ENCODE measurements at regions not wholly inside any gene's neighbourhood (a gene's known extent, or its start where the extent isn't known, plus 50 kb on each side); places are given as distances from the start of the nearest gene placed in this dataset.

DNA sequence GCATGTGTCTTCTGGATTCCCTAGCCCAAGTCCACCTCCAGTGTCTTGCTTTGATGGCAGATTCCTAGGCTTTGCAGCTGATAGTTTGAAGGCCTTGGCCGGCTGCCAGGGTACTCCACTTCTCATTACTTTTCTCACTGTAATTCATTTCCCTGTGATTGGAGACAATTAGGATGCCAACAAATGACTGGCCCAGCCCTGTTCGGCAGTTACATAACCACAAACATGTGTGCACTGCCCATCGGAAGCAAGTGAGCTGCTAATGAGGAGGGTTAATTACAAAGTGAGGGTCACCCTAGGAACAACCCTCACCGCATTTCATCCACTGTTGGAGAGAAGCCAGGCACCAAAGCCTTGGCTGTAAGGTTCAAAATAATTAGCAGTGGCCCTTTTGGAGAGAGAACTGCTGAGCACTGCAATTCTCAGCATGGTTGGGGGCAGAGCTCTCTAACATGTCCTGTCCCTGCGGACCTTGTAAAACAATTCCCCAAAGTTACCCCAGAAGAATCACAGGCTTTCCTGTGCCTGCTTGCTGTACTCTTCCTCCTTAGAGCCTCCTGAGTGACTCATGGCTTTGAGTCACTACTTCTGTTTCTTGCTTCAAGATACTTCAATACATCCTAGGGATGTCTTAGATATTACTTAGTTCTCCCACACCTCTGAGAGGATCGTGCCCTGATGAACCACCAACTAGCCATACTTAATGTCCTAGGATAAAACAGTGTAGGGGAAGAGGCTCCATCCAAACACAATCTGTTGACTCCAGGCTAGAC is 109.7 kb upstream of the GALNT18 start:
- Histone ChIP-seq H3K27ac (no peak overlapping the region), H3K9me3 (no peaks in the 10 kb centered on the region), H3K27me3 (no peaks in the 10 kb centered on the region), H3K36me3 (no peaks in the 10 kb centered on the region), H3K4me3 (no peak overlapping the region), H3K4me1 (no peaks in the 10 kb centered on the region)
- intact Hi-C loops (cut with DNase I; ENCODE audit: low total_unique reads), result no loop called here
- TF ChIP-seq, protein P1, sequence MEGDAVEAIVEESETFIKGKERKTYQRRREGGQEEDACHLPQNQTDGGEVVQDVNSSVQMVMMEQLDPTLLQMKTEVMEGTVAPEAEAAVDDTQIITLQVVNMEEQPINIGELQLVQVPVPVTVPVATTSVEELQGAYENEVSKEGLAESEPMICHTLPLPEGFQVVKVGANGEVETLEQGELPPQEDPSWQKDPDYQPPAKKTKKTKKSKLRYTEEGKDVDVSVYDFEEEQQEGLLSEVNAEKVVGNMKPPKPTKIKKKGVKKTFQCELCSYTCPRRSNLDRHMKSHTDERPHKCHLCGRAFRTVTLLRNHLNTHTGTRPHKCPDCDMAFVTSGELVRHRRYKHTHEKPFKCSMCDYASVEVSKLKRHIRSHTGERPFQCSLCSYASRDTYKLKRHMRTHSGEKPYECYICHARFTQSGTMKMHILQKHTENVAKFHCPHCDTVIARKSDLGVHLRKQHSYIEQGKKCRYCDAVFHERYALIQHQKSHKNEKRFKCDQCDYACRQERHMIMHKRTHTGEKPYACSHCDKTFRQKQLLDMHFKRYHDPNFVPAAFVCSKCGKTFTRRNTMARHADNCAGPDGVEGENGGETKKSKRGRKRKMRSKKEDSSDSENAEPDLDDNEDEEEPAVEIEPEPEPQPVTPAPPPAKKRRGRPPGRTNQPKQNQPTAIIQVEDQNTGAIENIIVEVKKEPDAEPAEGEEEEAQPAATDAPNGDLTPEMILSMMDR (IDR thresholded peaks at IDR 0.05), result no peak
- no peak for DNase-seq

DNA sequence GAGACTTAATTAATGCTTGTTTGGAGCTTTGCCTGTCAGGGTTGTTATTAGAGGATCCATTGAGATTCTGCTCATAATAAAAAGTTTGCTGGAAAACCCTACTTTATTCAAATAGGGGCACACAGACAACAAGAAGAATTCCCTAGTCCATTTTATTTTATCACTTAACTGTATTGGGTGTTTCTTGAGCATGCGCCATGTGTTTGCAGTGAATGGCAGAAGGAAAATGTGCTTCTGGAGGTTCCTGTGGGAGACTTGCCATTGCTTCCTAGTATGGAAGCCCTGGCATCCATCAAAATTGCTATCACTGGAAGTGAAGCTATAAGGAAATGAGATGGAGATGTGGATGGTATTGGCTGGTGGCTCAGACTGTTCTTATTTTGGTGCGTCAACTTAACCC is 106.6 kb upstream of the GALNT18 start:
- intact Hi-C loops (cut with DNase I; ENCODE audit: low total_unique reads), result no loop called here
- TF ChIP-seq, protein P1 (IDR thresholded peaks at IDR 0.05), result no peak

DNA sequence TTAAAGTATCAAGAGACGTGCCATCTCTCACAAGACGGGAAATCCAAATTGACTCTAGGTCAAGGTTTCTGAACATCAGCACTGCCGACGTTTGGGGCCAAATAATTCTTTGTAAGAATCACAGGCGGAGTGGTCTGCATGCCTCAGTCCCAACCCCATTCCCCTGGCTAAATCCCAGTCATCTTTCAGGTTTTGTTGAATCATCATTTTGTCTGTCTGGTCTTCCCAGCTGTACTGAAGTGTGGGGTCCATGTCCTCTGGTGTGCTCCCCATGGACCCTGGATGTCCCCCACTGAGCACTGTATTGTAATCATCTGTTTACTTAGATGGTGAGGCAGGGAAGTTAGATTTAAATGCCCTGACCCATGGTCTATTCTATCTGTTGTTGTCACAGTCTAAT is 103.6 kb upstream of the GALNT18 start:
- no peak for DNase-seq
- Histone ChIP-seq H3K4me3 (no peak overlapping the region), H3K4me1 (no peaks in the 10 kb centered on the region), H3K36me3 (no peaks in the 10 kb centered on the region), H3K9me3 (peaks cover 0 to 14% (median 12%) of the 10 kb centered on the region in 3 donors), H3K27ac (no peak overlapping the region), H3K27me3 (no peaks in the 10 kb centered on the region)
- TF ChIP-seq, protein P1 (IDR thresholded peaks at IDR 0.05), result no peak
- intact Hi-C loops (cut with DNase I; ENCODE audit: low total_unique reads), result no loop called here

More for the DNA sequence above, 106.6 kb upstream of the GALNT18 start:
- DNase-seq, result no peak
- Histone ChIP-seq H3K36me3 (no peaks in the 10 kb centered on the region), H3K4me1 (no peaks in the 10 kb centered on the region), H3K27me3 (no peaks in the 10 kb centered on the region), H3K9me3 (no peaks in the 10 kb centered on the region), H3K27ac (no peak overlapping the region), H3K4me3 (no peak overlapping the region)

DNA sequence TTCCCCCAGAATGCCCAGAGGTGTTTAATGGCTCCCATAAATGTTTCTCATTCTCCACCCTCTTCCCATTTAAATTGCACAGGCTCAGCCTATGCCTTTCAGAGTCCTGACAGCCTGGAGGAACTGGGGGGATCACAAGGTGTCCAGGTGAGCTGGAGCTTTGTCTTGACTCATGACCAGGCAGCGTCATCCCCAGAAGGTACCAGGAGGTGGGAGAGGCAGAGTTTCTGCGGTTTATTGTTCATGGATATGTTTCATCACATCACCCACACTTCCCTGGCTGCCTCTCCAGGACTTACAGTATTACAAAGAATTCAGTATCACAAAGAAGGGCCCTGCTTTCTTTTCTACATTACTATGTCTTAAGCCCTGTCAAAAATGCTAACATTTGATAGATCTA is 103.2 kb upstream of the GALNT18 start:
- no peak overlapping the region for H3K27ac ChIP-seq
- no peak overlapping the region for H3K4me3 ChIP-seq
- peaks cover 0 to 14% (median 14%) of the 10 kb centered on the region in 3 donors for H3K9me3 ChIP-seq
- H3K36me3 ChIP-seq, result no peaks in the 10 kb centered on the region
- DNase-seq, result no peak
- no peaks in the 10 kb centered on the region for H3K27me3 ChIP-seq
- no peaks in the 10 kb centered on the region for H3K4me1 ChIP-seq
- TF ChIP-seq, protein P1 (IDR thresholded peaks at IDR 0.05), result no peak
- intact Hi-C loops (cut with DNase I; ENCODE audit: low total_unique reads), result no loop called here

DNA sequence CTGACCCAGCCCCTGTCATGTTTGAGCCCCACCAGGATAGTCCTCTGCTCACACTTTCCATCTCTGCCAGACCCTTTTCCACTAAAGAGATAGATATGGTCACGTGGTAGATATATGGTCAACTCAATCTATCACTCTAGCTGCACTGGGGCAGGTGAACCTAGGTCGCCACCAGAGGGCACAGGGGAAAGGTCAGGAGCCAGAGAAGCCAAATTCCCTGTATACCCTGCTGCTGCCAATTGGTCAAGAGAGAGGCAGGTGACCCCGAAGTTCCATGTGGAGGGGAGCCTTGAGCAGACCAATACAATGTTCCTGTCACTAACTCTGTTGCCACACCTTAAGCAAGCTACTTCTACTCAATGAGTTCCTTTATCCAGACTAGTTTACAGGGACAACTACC is 101.1 kb upstream of the GALNT18 start:
- DNase-seq, result no peak
- Histone ChIP-seq H3K27ac (no peak overlapping the region), H3K4me1 (no peaks in the 10 kb centered on the region), H3K36me3 (no peaks in the 10 kb centered on the region), H3K27me3 (no peaks in the 10 kb centered on the region), H3K4me3 (no peak overlapping the region), H3K9me3 (peaks cover 0 to 16% (median 14%) of the 10 kb centered on the region in 3 donors)
- intact Hi-C loops (cut with DNase I; ENCODE audit: low total_unique reads), result no loop called here
- TF ChIP-seq, protein P1 (IDR thresholded peaks at IDR 0.05), result no peak
